Thymus (tissue), 11 donors: ENCODE measurements at regions not wholly inside any gene's neighbourhood (a gene's known extent, or its start where the extent isn't known, plus 50 kb on each side); places are given as distances from the start of the nearest gene placed in this dataset.

Experiments used
- DNase-seq, 9 donors: peaks; one replicate each; pipeline ENCODE4 v3.0.0-alpha.2; 2013; ENCODE audit warnings: low spot score in 9 of 9, low read depth in 6 of 9, missing footprints in 1 of 9
- H3K27ac ChIP-seq, 2 donors: one replicate each; pipeline ENCODE4 v1.5.1; 2013; ENCODE audit warnings: control low read depth in 1 of 2, low read depth in 1 of 2, low read length in 1 of 2, mild to moderate bottlenecking in 1 of 2, moderate library complexity in 1 of 2
- H3K27me3 ChIP-seq, 2 donors: one replicate each; pipeline ENCODE4 v1.5.1; 2013; ENCODE audit warnings: low read length in 1 of 2; ENCODE audit not compliant: control insufficient read depth in 2 of 2, insufficient read depth in 1 of 2
- H3K36me3 ChIP-seq, 2 donors: one replicate each; pipeline ENCODE4 v1.5.1; 2013; ENCODE audit warnings: low read length in 1 of 2, mild to moderate bottlenecking in 1 of 2, moderate library complexity in 1 of 2; ENCODE audit not compliant: control insufficient read depth in 2 of 2, insufficient read depth in 2 of 2
- H3K4me1 ChIP-seq, 2 donors: one replicate each; pipeline ENCODE4 v1.5.1; 2013; ENCODE audit warnings: low read length in 2 of 2; ENCODE audit not compliant: control insufficient read depth in 2 of 2, insufficient read depth in 2 of 2
- H3K4me3 ChIP-seq, 2 donors: one replicate each; pipeline ENCODE4 v1.5.1; 2013; ENCODE audit warnings: low read length in 2 of 2, control low read depth in 1 of 2, mild to moderate bottlenecking in 1 of 2
- H3K9me3 ChIP-seq, 2 donors: one replicate each; pipeline ENCODE4 v1.5.1; 2013; ENCODE audit warnings: low read length in 1 of 2, mild to moderate bottlenecking in 1 of 2; ENCODE audit not compliant: control insufficient read depth in 2 of 2, insufficient read depth in 1 of 2
- WGBS: extraction: QIAGEN DNeasy Blood & Tissue Kit; methylation state at CpG from one replicate; pipeline ENCODE4 v1.1.7; 2013; 5-methylcytosine and 5-hydroxymethylcytosine counted together
- donor health status: healthy.

DNA sequence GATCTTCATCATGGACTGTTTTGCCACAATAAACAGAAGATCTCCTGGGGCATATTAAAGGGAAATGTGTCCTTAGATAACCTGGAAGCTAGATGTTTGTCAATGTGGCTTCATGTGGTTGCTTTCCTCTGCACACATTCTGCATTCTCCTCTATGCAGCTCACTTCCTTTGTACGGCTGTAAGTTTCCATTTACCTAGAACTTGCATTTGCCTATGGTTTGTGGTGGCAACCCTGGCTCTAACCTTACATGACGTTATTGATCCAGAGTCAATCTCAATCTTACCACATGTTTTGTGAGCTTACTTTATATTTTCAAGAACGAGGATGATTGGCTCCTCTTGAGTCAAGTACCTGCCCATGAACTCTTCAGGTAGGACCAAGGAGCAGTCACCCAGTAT is 863.1 kb downstream of the MAFB start:
- no peak overlapping the region for H3K27ac ChIP-seq
- WGBS: 74% methylated on average over 3 of the region's 3 CpGs
- no peaks in the 10 kb centered on the region for H3K27me3 ChIP-seq
- H3K9me3 ChIP-seq: no peaks in the 10 kb centered on the region
- no peaks in the 10 kb centered on the region for H3K36me3 ChIP-seq
- H3K4me3 ChIP-seq: no peak overlapping the region
- no peak for DNase-seq
- H3K4me1 ChIP-seq: no peaks in the 10 kb centered on the region

DNA sequence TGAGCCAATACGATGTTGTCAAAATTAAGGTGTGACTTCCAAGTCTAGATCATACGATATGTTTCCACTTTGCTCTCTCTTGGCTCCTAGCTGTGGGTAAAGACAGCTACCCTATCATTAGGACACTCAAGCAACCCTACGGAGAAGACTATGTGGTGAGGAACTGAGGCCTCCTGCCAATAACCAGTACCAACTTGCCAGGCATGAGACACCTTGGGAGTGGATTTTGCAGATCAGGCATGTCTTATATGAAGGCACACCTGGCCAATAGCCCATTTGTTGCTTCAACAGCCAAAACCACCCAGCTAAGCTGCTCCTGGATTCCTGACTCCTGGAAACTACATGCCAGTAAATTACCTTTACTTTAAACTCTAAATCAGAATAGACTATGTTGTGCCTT is 863.4 kb downstream of the DHX35 start:
- WGBS: 93% methylated on average over 3 of the region's 3 CpGs
- DNase-seq: no peak
- Histone ChIP-seq H3K27ac (no peak overlapping the region), H3K27me3 (no peaks in the 10 kb centered on the region), H3K4me1 (no peaks in the 10 kb centered on the region), H3K36me3 (no peaks in the 10 kb centered on the region), H3K9me3 (no peaks in the 10 kb centered on the region), H3K4me3 (no peak overlapping the region)

DNA sequence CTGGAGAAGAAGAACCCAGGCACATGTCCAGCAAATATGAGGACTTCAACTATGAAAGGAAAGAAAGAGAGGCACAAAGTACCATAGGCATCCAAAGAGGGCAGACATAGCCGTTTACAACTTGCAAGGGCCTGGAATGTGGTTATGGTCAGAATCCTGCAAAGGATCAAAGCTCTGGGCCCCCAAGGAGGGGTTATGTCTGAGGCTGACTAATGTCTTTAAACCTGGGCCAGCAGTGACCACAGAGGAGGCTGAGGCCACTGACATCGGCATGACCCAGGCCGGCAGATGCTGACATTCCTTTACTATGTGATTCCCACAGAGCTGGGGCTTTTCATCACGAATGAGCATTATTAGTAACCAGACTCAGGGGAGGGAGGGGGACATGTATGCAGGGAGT is 861.1 kb downstream of the DHX35 start:
- Histone ChIP-seq H3K4me3 (no peak overlapping the region), H3K27me3 (no peaks in the 10 kb centered on the region), H3K27ac (no peak overlapping the region), H3K9me3 (no peaks in the 10 kb centered on the region), H3K36me3 (no peaks in the 10 kb centered on the region), H3K4me1 (no peaks in the 10 kb centered on the region)
- DNase-seq: no peak
- 84% methylated on average over 4 of the region's 4 CpGs for WGBS

DNA sequence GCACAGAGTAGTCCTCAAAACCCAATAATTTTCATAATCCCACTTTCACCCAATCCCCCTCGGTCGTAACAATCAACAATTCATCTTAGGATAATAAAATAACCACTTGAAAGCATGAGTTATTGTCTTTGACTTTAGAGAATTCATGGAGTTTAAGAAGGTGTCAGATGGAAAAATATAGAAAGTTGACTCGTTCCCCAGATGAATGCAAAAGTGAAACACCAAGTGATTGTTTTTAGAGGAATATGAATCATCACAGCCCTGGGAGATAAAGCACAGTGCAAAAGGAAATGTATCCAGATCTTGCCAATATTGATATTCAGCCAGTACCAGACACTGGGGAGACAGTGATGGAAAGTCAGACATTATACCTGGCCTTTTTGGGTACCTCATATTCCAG is 860.5 kb downstream of the DHX35 start:
- WGBS: 90% methylated on average over 3 of the region's 3 CpGs
- Histone ChIP-seq H3K9me3 (no peaks in the 10 kb centered on the region), H3K4me3 (no peak overlapping the region), H3K27me3 (no peaks in the 10 kb centered on the region), H3K4me1 (no peaks in the 10 kb centered on the region), H3K27ac (no peak overlapping the region), H3K36me3 (no peaks in the 10 kb centered on the region)
- no peak for DNase-seq

DNA sequence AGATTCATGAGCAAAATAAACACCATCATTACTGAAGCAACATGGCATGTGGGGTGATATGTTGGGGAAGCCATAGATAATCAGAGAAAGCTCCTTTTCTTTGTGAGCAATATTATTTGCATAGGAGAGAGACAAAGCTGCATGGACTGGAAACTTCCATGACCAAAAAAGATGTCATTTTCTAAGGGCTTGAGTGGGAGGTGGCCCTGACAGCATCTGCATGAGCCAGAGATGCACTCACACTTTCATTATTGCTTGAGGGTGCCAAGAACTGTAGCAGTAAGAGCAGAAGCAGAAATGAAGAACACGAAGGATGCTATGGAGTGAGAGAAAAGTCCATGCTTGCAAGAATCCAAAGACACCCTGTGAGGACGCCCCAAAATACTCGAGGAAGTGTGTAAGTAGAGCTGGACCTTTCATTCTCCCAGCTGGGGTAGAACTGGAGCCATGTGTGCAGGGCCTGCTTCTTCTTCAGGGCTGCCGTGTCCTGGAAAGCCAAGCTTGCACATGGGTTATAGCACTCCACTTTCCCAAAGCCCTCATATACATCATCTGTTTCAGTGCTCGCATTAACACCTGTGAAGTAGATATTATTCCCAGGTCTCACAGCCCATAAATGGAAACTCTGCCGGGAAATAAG is 851.2 kb downstream of the DHX35 start:
- Histone ChIP-seq H3K36me3 (no peaks in the 10 kb centered on the region), H3K27me3 (no peaks in the 10 kb centered on the region), H3K27ac (no peak overlapping the region), H3K4me1 (no peaks in the 10 kb centered on the region), H3K9me3 (no peaks in the 10 kb centered on the region), H3K4me3 (no peak overlapping the region)
- no peak for DNase-seq
- 96% methylated on average over 6 of the region's 6 CpGs for WGBS

DNA sequence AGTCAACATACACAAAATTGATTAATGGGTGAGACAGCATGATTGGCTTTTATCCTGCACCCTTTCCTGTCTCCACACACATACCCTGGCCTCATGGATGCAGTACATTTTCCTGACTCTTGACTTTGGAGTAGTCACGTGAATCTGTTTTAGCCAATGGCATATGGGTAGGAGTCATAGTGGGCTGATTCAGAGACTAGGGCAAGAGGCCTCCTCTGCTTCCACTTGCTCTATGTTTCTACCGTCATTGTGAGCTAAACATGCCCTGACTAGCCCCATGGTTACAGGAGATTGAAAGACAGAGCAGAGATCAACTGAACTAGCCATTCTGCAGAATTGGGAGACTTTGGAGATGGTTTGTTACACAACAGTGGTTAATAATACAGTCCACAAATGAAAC is 850.0 kb downstream of the DHX35 start:
- no peaks in the 10 kb centered on the region for H3K27me3 ChIP-seq
- no peaks in the 10 kb centered on the region for H3K36me3 ChIP-seq
- H3K4me1 ChIP-seq: no peaks in the 10 kb centered on the region
- no peak overlapping the region for H3K4me3 ChIP-seq
- no peak overlapping the region for H3K27ac ChIP-seq
- no peak for DNase-seq
- no peaks in the 10 kb centered on the region for H3K9me3 ChIP-seq
- WGBS: 88% methylated on average over 2 of the region's 2 CpGs

DNA sequence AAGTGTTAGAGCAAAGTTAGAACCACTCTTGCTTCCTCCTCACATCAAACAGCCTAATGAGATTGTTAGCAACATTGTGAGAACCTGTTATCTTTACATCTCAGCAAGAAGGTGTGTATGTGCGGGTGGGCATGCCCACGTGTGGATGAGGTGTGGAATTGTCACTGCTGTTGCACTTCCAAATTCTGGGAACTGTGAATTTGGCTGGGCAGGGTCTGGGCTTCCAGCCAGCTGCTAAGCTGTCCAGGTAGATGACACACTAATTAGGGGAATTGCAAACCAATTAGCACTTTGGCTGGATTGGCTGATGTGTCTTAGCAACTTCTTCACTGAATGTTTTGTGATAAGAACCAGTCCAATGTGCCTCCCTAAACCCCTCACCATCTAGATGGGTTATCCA is 848.2 kb downstream of the DHX35 start:
- Histone ChIP-seq H3K4me3 (no peak overlapping the region), H3K36me3 (no peaks in the 10 kb centered on the region), H3K9me3 (no peaks in the 10 kb centered on the region), H3K27me3 (no peaks in the 10 kb centered on the region), H3K27ac (no peak overlapping the region), H3K4me1 (no peaks in the 10 kb centered on the region)
- DNase-seq: no peak
- 42% methylated on average over 2 of the region's 2 CpGs for WGBS

DNA sequence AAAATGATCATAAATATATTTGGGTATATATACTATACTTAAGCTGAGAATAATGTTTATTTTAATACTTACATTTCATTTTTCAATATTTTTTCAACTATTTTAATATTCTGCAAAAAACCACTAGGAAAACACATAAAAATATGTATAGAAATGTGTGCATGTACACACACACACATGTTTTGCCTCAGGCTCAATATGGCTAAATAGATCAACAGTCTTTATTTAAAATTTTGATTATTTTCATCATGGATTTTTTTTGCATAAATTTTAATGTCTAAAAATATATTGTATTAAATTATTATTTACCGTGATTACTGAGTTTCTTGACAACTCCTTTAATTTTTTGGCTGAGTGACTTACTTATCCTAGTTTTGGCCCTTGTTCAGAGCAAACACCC is 846.5 kb downstream of the DHX35 start:
- no peaks in the 10 kb centered on the region for H3K27me3 ChIP-seq
- DNase-seq: no peak
- no peak overlapping the region for H3K4me3 ChIP-seq
- WGBS: 92% methylated on average over 1 of the region's 1 CpG
- H3K36me3 ChIP-seq: no peaks in the 10 kb centered on the region
- no peak overlapping the region for H3K27ac ChIP-seq
- no peaks in the 10 kb centered on the region for H3K9me3 ChIP-seq
- H3K4me1 ChIP-seq: no peaks in the 10 kb centered on the region

DNA sequence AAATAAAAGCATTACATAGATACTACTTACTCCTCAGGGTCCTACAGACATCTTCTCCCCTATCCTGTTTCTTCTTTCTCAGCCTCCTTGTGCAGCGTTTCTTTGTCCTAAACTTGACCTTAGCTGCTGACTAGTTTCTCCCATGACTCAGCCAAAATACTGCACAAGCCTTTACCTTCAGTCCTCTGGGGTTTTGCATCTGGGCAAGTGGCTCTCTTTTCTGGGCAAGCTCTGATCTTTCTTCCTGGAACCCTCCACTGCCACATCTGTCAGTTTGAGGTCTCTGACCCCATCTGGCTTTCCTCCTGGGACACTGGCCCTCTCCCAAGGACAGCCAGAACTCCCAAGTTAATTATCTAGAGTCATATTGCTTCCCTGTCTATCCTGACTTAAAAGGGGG is 838.4 kb downstream of the DHX35 start:
- H3K9me3 ChIP-seq: no peaks in the 10 kb centered on the region
- H3K27me3 ChIP-seq: no peaks in the 10 kb centered on the region
- H3K4me1 ChIP-seq: no peaks in the 10 kb centered on the region
- DNase-seq: no peak
- H3K27ac ChIP-seq: no peak overlapping the region
- WGBS: 64% methylated on average over 1 of the region's 1 CpG
- H3K36me3 ChIP-seq: no peaks in the 10 kb centered on the region
- no peak overlapping the region for H3K4me3 ChIP-seq

DNA sequence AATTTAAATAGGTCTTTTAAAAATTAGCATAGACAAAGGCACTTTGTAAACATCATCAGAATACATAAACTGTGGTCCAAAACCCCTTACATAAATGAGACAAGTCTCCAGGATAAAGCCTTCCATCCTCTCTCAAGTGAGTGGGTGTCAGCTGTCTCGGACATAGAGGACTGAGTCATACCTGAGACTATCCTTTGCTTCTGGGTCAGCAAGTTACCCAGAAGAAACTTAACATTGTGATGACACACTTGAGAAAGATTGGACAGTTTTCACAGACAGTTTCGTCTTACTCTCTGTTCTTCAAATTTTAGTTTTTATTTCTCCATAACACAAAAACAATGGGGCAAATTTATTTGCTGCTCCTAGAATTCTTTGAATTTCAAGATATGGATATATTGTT is 838.0 kb downstream of the DHX35 start:
- no peak for DNase-seq
- no peak overlapping the region for H3K27ac ChIP-seq
- no peaks in the 10 kb centered on the region for H3K27me3 ChIP-seq
- 73% methylated on average over 2 of the region's 2 CpGs for WGBS
- no peaks in the 10 kb centered on the region for H3K4me1 ChIP-seq
- H3K9me3 ChIP-seq: no peaks in the 10 kb centered on the region
- no peak overlapping the region for H3K4me3 ChIP-seq
- no peaks in the 10 kb centered on the region for H3K36me3 ChIP-seq
